ENCODE measurements at regions not wholly inside any gene's neighbourhood (a gene's known extent, or its start where the extent isn't known, plus 50 kb on each side); places are given as distances from the start of the nearest gene placed in this dataset.
"Not testable (repeated sequence)": the region's sequence is repeated elsewhere in the genome, so short reads cannot be mapped to it uniquely, and the experiment has no call there.

DNA sequence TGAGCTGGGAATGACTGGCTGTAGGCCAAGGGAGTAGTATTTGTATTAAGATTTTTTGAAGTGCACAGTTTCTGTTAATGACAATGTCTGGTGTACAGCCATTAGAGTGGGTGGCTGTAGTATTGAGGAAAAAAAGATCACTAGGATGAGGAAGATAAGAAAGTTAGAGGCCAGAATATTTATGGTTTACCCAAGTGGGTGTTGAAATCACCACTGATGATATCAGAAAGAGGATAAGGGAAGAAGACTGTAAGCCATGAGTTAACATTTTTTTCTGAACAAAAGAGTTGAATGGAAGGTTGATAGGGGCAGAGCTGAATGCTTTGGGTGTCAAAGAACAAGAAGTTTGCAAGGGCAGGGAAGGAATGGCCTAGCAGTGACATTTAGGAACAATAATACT, 104.7 kb downstream of the PRDM13 start:
- H3K27me3 ChIP-seq (ENCODE audit: control insufficient read depth, insufficient read depth, low read length), result no peaks in the 10 kb centered on the region
- no peak for FAIRE-seq
- no peak overlapping the region for H3K9ac ChIP-seq (ENCODE audit: low read length in 3 of 3)
- TF ChIP-seq, protein P1, sequence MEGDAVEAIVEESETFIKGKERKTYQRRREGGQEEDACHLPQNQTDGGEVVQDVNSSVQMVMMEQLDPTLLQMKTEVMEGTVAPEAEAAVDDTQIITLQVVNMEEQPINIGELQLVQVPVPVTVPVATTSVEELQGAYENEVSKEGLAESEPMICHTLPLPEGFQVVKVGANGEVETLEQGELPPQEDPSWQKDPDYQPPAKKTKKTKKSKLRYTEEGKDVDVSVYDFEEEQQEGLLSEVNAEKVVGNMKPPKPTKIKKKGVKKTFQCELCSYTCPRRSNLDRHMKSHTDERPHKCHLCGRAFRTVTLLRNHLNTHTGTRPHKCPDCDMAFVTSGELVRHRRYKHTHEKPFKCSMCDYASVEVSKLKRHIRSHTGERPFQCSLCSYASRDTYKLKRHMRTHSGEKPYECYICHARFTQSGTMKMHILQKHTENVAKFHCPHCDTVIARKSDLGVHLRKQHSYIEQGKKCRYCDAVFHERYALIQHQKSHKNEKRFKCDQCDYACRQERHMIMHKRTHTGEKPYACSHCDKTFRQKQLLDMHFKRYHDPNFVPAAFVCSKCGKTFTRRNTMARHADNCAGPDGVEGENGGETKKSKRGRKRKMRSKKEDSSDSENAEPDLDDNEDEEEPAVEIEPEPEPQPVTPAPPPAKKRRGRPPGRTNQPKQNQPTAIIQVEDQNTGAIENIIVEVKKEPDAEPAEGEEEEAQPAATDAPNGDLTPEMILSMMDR (IDR thresholded peaks at IDR 0.05; ENCODE audit: borderline replicate concordance, extremely low read depth, insufficient read depth), result no peak
- DNase-seq, result no peak
- no peak overlapping the region for H3K4me3 ChIP-seq (ENCODE audit: low read length in 3 of 3)
- intact Hi-C loops (cut with DNase I), result no loop called here
- H3K9me3 ChIP-seq (ENCODE audit: control insufficient read depth in 2 of 3, insufficient read depth in 1 of 3, low read length in 3 of 3), result peaks cover 0 to 1% (median 0%) of the 10 kb centered on the region in 3 donors
- no peaks in the 10 kb centered on the region for H3K4me1 ChIP-seq (ENCODE audit: control insufficient read depth in 2 of 3, insufficient read depth in 2 of 3, low read depth in 1 of 3, low read length in 3 of 3)
- H3K27ac ChIP-seq (ENCODE audit: low read depth in 2 of 2, low read length in 2 of 2), result no peak overlapping the region
- no peaks in the 10 kb centered on the region for H3K36me3 ChIP-seq (ENCODE audit: control insufficient read depth in 2 of 3, insufficient read depth in 3 of 3, low read length in 3 of 3)

DNA sequence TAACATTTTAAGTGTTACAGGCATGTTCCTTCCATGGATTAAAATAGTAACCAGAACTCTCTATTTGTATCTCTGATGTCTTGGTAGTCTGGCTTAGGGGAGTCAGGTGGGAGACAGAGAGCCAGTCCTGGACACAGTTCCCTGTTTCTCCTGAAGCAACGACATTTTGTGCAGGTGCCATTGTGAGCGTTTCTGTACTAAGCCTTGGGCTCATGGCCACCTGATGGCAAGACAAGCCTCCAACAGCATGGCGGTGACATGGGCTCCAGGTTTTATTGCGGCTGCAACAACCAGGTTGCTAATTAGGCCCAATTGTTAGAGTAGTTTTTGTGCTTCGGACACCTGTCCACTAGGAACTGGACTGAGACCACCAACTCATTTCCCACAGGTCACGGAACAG, 105.3 kb downstream of the PRDM13 start:
- intact Hi-C loops (cut with DNase I), result no loop called here
- DNase-seq, result no peak
- Histone ChIP-seq H3K36me3 (ENCODE audit: control insufficient read depth in 2 of 3, insufficient read depth in 3 of 3, low read length in 3 of 3) (no peaks in the 10 kb centered on the region), H3K4me1 (ENCODE audit: control insufficient read depth in 2 of 3, insufficient read depth in 2 of 3, low read depth in 1 of 3, low read length in 3 of 3) (no peaks in the 10 kb centered on the region), H3K4me3 (ENCODE audit: low read length in 3 of 3) (no peak overlapping the region), H3K27me3 (ENCODE audit: control insufficient read depth, insufficient read depth, low read length) (no peaks in the 10 kb centered on the region), H3K9me3 (ENCODE audit: control insufficient read depth in 2 of 3, insufficient read depth in 1 of 3, low read length in 3 of 3) (peaks cover 0 to 5% (median 0%) of the 10 kb centered on the region in 3 donors), H3K9ac (ENCODE audit: low read length in 3 of 3) (no peak overlapping the region), H3K27ac (ENCODE audit: low read depth in 2 of 2, low read length in 2 of 2) (no peak overlapping the region)
- no peak for FAIRE-seq
- TF ChIP-seq, protein P1 (IDR thresholded peaks at IDR 0.05; ENCODE audit: borderline replicate concordance, extremely low read depth, insufficient read depth), result no peak

DNA sequence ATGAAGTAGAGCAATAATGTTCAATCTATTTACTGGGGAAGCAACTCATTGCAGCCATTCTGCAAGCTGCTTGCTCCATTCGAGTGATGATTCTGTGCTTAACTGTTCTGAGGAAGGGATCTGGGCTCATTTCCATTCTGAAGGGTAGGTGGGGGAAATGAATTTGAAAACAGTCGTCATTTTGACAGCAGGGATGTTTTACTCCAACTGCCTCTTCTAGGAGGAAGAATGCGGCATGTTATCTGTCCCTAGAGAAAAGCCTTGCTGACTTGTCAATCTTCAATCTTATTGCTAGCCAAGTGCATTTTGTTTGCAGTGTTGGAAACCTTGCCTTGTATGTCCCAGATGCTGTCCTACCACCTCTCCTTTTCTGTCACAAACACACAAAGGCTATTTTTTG, 105.9 kb downstream of the PRDM13 start:
- no peak overlapping the region for H3K4me3 ChIP-seq (ENCODE audit: low read length in 3 of 3)
- FAIRE-seq, result no peak

DNA sequence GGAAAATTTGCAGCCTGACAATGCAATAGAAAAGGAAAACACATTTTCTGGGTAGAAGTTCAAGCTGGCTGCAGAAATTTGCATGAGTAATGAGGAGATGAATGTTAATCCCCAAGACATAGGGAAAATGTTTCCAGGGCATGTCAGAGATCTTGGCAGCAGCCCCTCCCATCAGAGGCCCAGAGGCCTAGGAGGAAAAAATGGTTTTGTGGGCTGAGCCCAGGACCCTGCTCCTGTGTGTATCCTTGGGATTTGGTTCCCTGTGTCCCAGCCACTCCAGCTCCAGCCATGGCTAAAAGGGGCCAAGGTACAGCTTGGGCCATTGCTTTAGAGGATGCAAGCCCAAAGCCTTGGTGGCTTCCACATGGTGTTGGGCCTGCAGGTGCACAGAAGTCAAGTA, 115.4 kb downstream of the PRDM13 start:
- intact Hi-C loops (cut with DNase I); H3K9me3 ChIP-seq (ENCODE audit: control insufficient read depth in 2 of 3, insufficient read depth in 1 of 3, low read length in 3 of 3); DNase-seq; H3K9ac ChIP-seq (ENCODE audit: low read length in 3 of 3); H3K36me3 ChIP-seq (ENCODE audit: control insufficient read depth in 2 of 3, insufficient read depth in 3 of 3, low read length in 3 of 3); H3K27me3 ChIP-seq (ENCODE audit: control insufficient read depth, insufficient read depth, low read length); H3K27ac ChIP-seq (ENCODE audit: low read depth in 2 of 2, low read length in 2 of 2); H3K4me3 ChIP-seq (ENCODE audit: low read length in 3 of 3); H3K4me1 ChIP-seq (ENCODE audit: control insufficient read depth in 2 of 3, insufficient read depth in 2 of 3, low read depth in 1 of 3, low read length in 3 of 3); FAIRE-seq: not testable (repeated sequence)

More for the DNA sequence above, 105.9 kb downstream of the PRDM13 start:
- Histone ChIP-seq H3K27me3 (ENCODE audit: control insufficient read depth, insufficient read depth, low read length) (no peaks in the 10 kb centered on the region), H3K9me3 (ENCODE audit: control insufficient read depth in 2 of 3, insufficient read depth in 1 of 3, low read length in 3 of 3) (peaks cover 0 to 5% (median 0%) of the 10 kb centered on the region in 3 donors), H3K4me1 (ENCODE audit: control insufficient read depth in 2 of 3, insufficient read depth in 2 of 3, low read depth in 1 of 3, low read length in 3 of 3) (no peaks in the 10 kb centered on the region), H3K9ac (ENCODE audit: low read length in 3 of 3) (no peak overlapping the region), H3K27ac (ENCODE audit: low read depth in 2 of 2, low read length in 2 of 2) (no peak overlapping the region), H3K36me3 (ENCODE audit: control insufficient read depth in 2 of 3, insufficient read depth in 3 of 3, low read length in 3 of 3) (no peaks in the 10 kb centered on the region)
- TF ChIP-seq, protein P1 (IDR thresholded peaks at IDR 0.05; ENCODE audit: borderline replicate concordance, extremely low read depth, insufficient read depth), result no peak
- DNase-seq, result no peak
- intact Hi-C loops (cut with DNase I), result no loop called here

DNA sequence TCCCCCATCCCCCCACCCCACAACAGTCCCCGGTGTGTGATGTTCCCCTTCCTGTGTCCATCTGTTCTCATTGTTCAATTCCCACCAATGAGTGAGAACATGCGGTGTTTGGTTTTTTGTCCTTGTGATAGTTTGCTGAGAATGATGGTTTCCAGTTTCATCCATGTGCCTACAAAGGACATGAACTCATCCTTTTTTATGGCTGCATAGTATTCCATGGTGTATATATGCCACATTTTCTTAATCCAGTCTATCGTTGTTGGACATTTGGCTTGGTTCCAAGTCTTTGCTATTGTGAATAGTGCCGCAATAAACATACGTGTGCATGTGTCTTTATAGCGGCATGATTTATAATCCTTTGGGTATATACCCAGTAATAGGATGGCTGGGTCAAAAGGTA, 123.6 kb downstream of the PRDM13 start:
- H3K9ac ChIP-seq (ENCODE audit: low read length in 3 of 3); H3K36me3 ChIP-seq (ENCODE audit: control insufficient read depth in 2 of 3, insufficient read depth in 3 of 3, low read length in 3 of 3); H3K27me3 ChIP-seq (ENCODE audit: control insufficient read depth, insufficient read depth, low read length); H3K9me3 ChIP-seq (ENCODE audit: control insufficient read depth in 2 of 3, insufficient read depth in 1 of 3, low read length in 3 of 3); H3K4me1 ChIP-seq (ENCODE audit: control insufficient read depth in 2 of 3, insufficient read depth in 2 of 3, low read depth in 1 of 3, low read length in 3 of 3); DNase-seq; H3K4me3 ChIP-seq (ENCODE audit: low read length in 3 of 3); FAIRE-seq; H3K27ac ChIP-seq (ENCODE audit: low read depth in 2 of 2, low read length in 2 of 2); intact Hi-C loops (cut with DNase I): not testable (repeated sequence)

Measured in kidney (tissue), 13 donors.